HUDEP-2 (cell line): ENCODE measurements at regions not wholly inside any gene's neighbourhood (a gene's known extent, or its start where the extent isn't known, plus 50 kb on each side); places are given as distances from the start of the nearest gene placed in this dataset.

ENCODE experiments used
- DNase-seq, 76 experiments: peaks; one replicate each; lab custom pipeline; 2025; ENCODE audit not compliant: unreplicated experiment in 76 of 76; lab: John Stamatoyannopoulos, UW

DNA sequence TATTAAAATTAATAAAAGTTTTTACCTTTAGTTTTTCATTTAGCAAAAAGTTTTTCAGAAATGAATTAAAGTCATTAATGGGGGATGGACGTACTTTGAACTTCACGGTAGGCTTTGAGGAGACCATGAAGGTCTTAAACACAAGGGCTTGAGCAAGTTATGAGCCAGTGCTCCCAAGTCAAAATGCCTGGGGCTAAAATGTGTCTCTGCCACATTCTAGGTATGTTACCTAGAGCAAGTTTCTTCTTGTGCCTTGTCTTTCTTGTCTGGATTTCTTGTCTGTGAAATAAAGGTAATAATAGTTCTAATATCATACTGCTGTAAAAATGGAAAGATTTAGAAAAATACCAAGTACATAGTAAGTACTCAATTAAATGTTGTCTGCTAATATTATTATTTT lies 132.7 kb upstream of the USP15 start:
- no peak for DNase-seq

- peak in 2 of 76 experiments; percentile 17 to 34 for DNase-seq
Observed at GRCh38 chr12:62128175-62128975, 131.8 kb upstream of the USP15 start.

DNA sequence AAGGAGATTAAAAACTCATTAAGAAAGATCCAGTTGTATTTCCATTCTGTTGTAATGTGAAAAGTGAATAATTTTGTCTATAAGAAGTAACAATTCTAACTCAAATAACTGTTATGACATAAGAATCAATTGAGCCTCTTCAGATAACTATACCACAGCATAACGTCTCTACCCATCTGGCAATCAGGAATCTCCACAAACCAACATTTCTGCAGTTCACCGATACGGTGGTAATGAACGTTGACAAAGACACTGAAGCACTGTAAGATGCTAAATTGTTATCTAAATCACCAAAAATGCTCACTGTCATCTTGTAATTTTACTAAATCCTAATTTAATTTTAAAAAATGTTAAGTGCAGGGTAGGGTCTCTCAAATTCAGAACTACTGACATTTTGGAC lies 130.9 kb upstream of the USP15 start:
- peak in 25 of 76 experiments; percentile 2 to 77 (median 24) for DNase-seq

- DNase-seq = no peak
Observed at GRCh38 chr12:62130402-62130801, 129.8 kb upstream of the USP15 start.

GRCh38 chr12:62130834-62131552 lies 129.2 kb upstream of the USP15 start:
- peak in 2 of 76 experiments; percentile 14 to 23 for DNase-seq

DNA sequence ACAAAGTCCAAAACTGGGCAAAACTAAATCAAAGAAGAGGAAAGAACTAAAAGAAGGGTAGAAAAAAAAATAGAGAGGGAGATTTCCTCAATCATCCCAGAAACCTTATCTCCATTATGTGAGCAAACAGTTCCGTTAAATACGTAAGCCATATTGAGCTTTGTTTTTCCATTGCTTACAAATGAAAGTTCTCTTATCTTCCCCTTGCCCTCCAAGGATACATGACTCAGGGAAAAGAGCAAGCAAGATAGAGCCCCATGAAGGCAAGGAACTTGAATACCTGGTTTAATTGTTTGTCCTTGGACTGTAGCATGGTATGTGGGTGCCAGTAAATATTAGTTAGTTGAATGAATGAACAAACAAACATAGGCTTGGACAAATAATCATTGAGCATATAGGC lies 126.8 kb upstream of the USP15 start:
- no peak for DNase-seq

GRCh38 chr12:62135553-62136200 lies 124.5 kb upstream of the USP15 start:
- DNase-seq = no peak

- DNase-seq = no peak
Observed at GRCh38 chr12:62136496-62136895, 123.7 kb upstream of the USP15 start.

- DNase-seq = no peak
Observed at GRCh38 chr12:62138527-62138926, 121.7 kb upstream of the USP15 start.

- DNase-seq = no peak
Observed at GRCh38 chr12:62146318-62146717, 113.9 kb upstream of the USP15 start.

- DNase-seq = no peak
Observed at GRCh38 chr12:62158013-62158412, 102.2 kb upstream of the USP15 start.

- no peak for DNase-seq
Observed at GRCh38 chr12:62158461-62159360, 101.5 kb upstream of the USP15 start.

DNA sequence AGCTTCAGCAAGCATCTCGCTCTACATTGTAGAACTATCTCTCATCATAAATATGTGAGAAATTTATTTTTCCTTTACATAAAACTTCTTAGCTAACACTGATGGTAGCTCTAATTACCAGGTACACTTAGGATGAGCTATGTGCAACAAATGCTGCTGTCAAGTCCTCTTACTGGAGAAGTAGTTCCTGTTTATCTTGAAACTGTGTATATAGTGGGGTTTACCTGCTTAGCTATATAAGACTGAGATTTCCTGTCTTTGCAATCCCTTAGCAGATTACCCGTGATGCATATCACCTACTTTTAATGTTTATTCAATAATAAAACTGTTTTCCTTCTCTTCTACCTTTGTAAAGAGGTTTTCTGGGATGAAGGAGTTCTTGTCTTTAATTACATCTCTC lies 98.0 kb upstream of the USP15 start:
- DNase-seq = no peak

DNA sequence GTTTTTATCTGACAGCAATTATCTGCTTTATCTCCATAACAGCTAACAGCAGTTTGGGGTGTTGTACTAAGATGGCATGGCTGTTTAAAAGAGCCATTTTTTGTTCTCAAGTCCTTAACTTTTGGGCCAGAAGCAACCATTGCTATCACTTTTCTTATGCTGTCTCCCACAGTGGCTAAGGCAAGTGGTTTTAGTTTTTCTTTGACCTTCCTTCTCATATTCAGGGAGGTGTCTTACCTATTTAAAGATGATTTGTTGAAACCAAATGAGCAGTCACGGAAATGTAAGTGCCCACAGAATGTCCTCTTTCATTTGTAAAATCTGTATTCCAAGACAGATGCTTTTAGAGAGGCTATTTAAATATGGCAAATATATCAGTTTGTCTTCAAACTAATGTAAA lies 96.8 kb upstream of the USP15 start:
- DNase-seq = no peak

GRCh38 chr12:62164036-62164435 lies 96.2 kb upstream of the USP15 start:
- no peak for DNase-seq

GRCh38 chr12:62166525-62166924 lies 93.7 kb upstream of the USP15 start:
- no peak for DNase-seq

DNA sequence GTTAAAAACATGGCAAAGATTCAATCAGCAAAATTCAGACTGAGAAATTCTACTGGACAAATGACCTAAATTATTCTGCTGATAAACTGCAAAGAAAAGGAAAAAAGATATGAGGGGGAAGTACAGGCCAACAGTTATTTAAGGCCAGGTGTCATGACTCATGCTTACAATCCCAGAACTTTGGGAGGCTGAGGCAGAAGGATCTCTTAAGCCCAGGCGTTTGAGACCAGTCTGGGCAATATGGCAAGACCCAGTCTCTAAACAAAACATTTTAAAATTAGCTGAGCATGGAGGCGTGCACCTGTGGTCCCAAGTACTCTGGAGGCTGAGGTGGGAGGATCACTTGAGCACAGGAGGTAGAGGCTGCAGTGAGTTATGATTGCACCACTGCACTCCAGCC lies 91.8 kb upstream of the USP15 start:
- no peak for DNase-seq

DNA sequence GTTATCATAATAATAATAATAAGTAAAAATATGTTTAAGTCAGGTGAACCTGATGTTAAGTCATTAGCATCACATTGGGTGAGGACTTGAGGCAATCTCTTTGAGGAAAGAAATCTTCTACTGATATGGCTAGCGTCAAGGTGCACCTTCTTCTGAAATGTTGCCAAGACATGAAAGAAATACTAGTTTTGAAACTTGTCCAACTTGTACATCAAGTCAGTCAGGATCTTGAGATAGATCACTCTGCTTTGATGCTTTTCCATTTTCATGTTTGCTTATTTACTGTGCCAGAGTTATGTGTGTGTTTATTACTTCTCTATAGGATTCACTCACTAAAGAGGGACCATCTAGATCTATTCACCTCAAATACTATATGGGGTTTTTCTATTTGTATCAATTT lies 90.0 kb upstream of the USP15 start:
- DNase-seq = no peak

GRCh38 chr12:62190689-62191490 lies 69.3 kb upstream of the USP15 start:
- DNase-seq = peak in 1 of 76 experiments; percentile 8
